SU-DHL-6 (cell line): ENCODE measurements at regions not wholly inside any gene's neighbourhood (a gene's known extent, or its start where the extent isn't known, plus 50 kb on each side); places are given as distances from the start of the nearest gene placed in this dataset.

ENCODE experiments used
- H2AFZ ChIP-seq: fragments of 200-600 bp; sonication (generic); 2 replicates; pipeline ENCODE4 v1.6.1; 2014; ENCODE audit warnings: low read depth, mild to moderate bottlenecking, moderate library complexity, mixed read lengths, antibody characterized with exemption, low read length; ENCODE audit not compliant: severe bottlenecking
- H3F3A ChIP-seq: fragments of 200-600 bp; shearing (Covaris generic); 2 replicates; pipeline ENCODE4 v1.6.0; 2016; ENCODE audit warnings: antibody characterized with exemption, mild to moderate bottlenecking; ENCODE audit not compliant: insufficient read depth
- H3K27ac ChIP-seq: fragments of 200-600 bp; sonication (generic); 2 replicates; pipeline ENCODE4 v1.5.1; 2016; ENCODE audit warnings: low read depth, mild to moderate bottlenecking, low read length, moderate library complexity, mixed read lengths
- H3K27me3 ChIP-seq: fragments of 200-600 bp; sonication (generic), shearing (Covaris generic); 2 replicates; pipeline ENCODE4 v1.6.0; 2014; ENCODE audit warnings: mild to moderate bottlenecking, low read length
- H3K36me3 ChIP-seq: fragments of 200-600 bp; sonication (generic); 2 replicates; pipeline ENCODE4 v1.6.1; 2014; ENCODE audit warnings: mild to moderate bottlenecking, low read length, mixed read lengths
- H3K4me2 ChIP-seq: fragments of 300-600, 200-600 bp; shearing (Covaris generic), sonication (generic); 2 replicates; pipeline ENCODE4 v1.6.0; 2014; ENCODE audit warnings: low read length, low read depth, mild to moderate bottlenecking; ENCODE audit not compliant: poor library complexity, severe bottlenecking
- H3K4me3 ChIP-seq: fragments of 200-600 bp; sonication (generic); 2 replicates; pipeline ENCODE4 v1.5.1; 2014; ENCODE audit warnings: antibody characterized with exemption, low read length, mild to moderate bottlenecking, mixed read lengths; ENCODE audit not compliant: insufficient read depth, poor library complexity, severe bottlenecking
- H3K79me2 ChIP-seq: fragments of 200-600 bp; sonication (generic); 2 replicates; pipeline ENCODE4 v1.6.1; 2014; ENCODE audit warnings: mild to moderate bottlenecking, low read length, moderate library complexity; ENCODE audit not compliant: insufficient read depth
- H3K9ac ChIP-seq: fragments of 200-600 bp; sonication (generic); 2 replicates; pipeline ENCODE4 v1.7.0; 2014; ENCODE audit warnings: mild to moderate bottlenecking, low read length
- H3K9me2 ChIP-seq: fragments of 200-600 bp; sonication (generic); replicated peaks from 2 replicates; pipeline ENCODE4 v1.6.1; 2014; ENCODE audit warnings: low read length; ENCODE audit not compliant: insufficient read depth
- H3K9me3 ChIP-seq: fragments of 200-600 bp; sonication (generic); 2 replicates; pipeline ENCODE4 v1.6.1; 2014; ENCODE audit warnings: low read length, mixed read lengths; ENCODE audit not compliant: insufficient read depth
- H4K20me1 ChIP-seq: fragments of 200-600 bp; sonication (generic); 2 replicates; pipeline ENCODE4 v1.6.1; 2014; ENCODE audit warnings: low read depth, mild to moderate bottlenecking, antibody characterized with exemption, low read length, moderate library complexity, mixed read lengths
- EZH2phosphoT487 ChIP-seq: fragments of 200-600 bp; sonication (generic), shearing (Covaris generic); conservative IDR thresholded peaks from 2 replicates; pipeline ENCODE4 v1.6.1; 2018; ENCODE audit warnings: mild to moderate bottlenecking, antibody characterized with exemption, low read length, moderate library complexity, mixed read lengths
- TF ChIP-seq, protein P1 (sequence below): fragments of 200-600 bp; sonication (generic); IDR thresholded peaks from one replicate; pipeline ENCODE4 v1.5.1; 2017; ENCODE audit warnings: antibody characterized with exemption, mild to moderate bottlenecking, low read length, moderate library complexity; ENCODE audit not compliant: insufficient read depth, poor library complexity, severe bottlenecking

DNA sequence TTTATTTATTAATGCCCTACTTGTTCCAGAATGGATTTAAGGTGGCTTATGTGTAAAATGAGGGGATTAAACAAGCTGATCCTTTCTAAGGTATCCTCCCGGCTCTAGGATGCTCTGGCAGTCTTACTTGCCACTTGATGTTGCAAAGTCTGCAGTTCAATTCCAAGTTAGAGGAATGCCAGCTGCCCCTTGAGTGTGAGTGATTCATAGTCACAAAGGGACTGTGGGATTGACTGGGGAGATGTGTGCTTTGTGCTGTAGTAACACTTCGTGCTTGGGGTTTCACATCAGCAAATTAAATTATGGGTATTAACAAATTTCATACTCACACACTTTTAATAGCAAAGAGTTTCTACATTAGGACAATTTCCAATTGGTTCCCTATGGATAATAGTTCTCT is 550.8 kb upstream of the CADM1 start:
- Histone ChIP-seq H3K27me3 (no peaks in the 10 kb centered on the region), H3K36me3 (no peaks in the 10 kb centered on the region), H3K79me2 (no peaks in the 10 kb centered on the region), H3K4me2 (no peak overlapping the region), H2AFZ (no peak overlapping the region), H3F3A (no peaks in the 10 kb centered on the region), H3K9me3 (no peaks in the 10 kb centered on the region), H3K4me3 (no peak overlapping the region), H4K20me1 (no peaks in the 10 kb centered on the region), H3K9me2 (no peaks in the 10 kb centered on the region), H3K27ac (no peak overlapping the region), H3K9ac (no peak overlapping the region)
- no peak for TF ChIP-seq EZH2phosphoT487
- TF ChIP-seq, protein P1, sequence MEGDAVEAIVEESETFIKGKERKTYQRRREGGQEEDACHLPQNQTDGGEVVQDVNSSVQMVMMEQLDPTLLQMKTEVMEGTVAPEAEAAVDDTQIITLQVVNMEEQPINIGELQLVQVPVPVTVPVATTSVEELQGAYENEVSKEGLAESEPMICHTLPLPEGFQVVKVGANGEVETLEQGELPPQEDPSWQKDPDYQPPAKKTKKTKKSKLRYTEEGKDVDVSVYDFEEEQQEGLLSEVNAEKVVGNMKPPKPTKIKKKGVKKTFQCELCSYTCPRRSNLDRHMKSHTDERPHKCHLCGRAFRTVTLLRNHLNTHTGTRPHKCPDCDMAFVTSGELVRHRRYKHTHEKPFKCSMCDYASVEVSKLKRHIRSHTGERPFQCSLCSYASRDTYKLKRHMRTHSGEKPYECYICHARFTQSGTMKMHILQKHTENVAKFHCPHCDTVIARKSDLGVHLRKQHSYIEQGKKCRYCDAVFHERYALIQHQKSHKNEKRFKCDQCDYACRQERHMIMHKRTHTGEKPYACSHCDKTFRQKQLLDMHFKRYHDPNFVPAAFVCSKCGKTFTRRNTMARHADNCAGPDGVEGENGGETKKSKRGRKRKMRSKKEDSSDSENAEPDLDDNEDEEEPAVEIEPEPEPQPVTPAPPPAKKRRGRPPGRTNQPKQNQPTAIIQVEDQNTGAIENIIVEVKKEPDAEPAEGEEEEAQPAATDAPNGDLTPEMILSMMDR, result no peak

DNA sequence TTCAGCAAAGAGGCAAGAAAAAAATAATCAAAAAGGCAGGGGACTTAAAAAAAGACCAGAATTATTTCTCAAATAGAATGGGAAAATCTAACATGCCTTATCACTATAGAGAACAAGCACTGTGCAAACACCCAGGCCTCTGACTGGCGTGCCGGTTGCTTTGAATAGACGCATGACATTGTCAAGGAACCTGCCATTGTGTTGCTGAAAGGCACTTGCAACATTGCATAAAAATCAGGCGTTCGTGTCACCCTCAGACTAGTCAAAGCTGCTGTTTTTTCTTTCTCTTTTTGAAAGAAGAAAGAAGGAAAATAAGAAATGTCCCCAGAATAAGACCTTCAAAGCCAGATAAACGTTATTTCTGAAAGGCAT is 549.3 kb upstream of the CADM1 start:
- Histone ChIP-seq H3K27me3 (no peaks in the 10 kb centered on the region), H3K36me3 (no peaks in the 10 kb centered on the region), H2AFZ (no peak overlapping the region), H3F3A (no peaks in the 10 kb centered on the region), H3K9me3 (no peaks in the 10 kb centered on the region), H3K9me2 (no peaks in the 10 kb centered on the region), H3K9ac (no peak overlapping the region), H3K79me2 (no peaks in the 10 kb centered on the region), H3K4me3 (no peak overlapping the region), H4K20me1 (no peaks in the 10 kb centered on the region), H3K27ac (no peak overlapping the region), H3K4me2 (no peak overlapping the region)
- TF ChIP-seq, protein P1, result no peak
- TF ChIP-seq EZH2phosphoT487, result no peak

DNA sequence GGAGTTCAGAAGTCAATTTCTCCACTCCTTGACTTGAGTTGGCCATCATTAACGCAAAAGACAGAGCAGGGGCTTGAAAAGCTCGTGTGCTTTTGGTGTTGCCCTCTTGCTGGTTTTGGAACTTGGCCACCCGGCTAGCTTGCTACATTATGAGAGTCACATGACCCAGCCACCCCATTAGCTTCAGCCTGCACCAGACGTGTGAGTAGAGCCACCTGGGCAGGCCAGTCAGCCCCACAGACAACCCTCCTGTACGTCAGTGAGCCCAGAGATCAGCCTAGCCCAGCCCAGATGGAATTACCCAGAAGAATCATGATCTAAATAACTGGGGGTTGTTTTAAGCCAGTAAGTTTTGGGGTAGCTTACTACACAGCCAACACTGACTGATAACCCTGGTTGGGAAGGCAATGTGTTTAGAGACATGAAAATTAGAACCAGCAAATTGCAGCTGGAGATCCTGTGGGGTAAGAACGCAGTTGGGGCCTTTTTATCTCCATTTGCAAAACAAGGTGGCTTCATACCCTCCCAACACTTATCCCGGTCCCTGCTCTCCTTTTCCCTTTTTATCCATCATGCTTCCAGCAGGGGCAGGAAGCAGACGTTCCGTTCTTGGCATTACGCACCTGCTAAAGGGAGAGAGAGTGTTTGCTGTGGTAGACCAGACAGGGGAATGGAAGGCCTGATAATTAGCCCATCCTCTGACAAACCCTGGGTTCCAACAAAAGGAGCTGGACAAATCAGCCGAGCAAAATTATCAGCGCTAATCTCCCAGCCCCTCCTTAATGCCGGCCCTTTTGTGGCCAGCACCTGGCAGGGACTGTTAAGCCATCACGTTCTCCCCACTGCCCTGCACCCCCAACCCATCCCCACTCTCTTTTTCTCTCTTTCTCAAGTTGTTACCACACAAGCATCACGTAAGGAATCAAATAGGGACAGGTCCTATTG is 548.7 kb upstream of the CADM1 start:
- Histone ChIP-seq H3F3A (no peaks in the 10 kb centered on the region), H3K9ac (no peak overlapping the region), H2AFZ (no peak overlapping the region), H3K9me2 (no peaks in the 10 kb centered on the region), H3K4me3 (no peak overlapping the region), H3K4me2 (no peak overlapping the region), H3K79me2 (no peaks in the 10 kb centered on the region), H3K27ac (no peak overlapping the region), H3K36me3 (no peaks in the 10 kb centered on the region), H3K9me3 (no peaks in the 10 kb centered on the region), H3K27me3 (no peaks in the 10 kb centered on the region), H4K20me1 (no peaks in the 10 kb centered on the region)
- TF ChIP-seq, protein P1, result no peak
- no peak for TF ChIP-seq EZH2phosphoT487
